GM12875 (cell line): ENCODE measurements at regions not wholly inside any gene's neighbourhood (a gene's known extent, or its start where the extent isn't known, plus 50 kb on each side); places are given as distances from the start of the nearest gene placed in this dataset.

ENCODE experiments used
- H3K4me3 ChIP-seq: one replicate; pipeline ENCODE4 v1.5.1; 2011; ENCODE audit warnings: low read depth, low read length, control low read depth
- CTCF ChIP-seq: IDR thresholded peaks from 2 replicates; pipeline ENCODE4 v1.5.1; 2011; ENCODE audit warnings: low read depth, mild to moderate bottlenecking, control low read depth, inconsistent platforms, low read length, moderate library complexity, borderline replicate concordance; ENCODE audit not compliant: insufficient read depth

- H3K4me3 ChIP-seq = no peak overlapping the region
- no peak for TF ChIP-seq CTCF
Observed at GRCh38 chr20:24718277-24718676, 230.8 kb upstream of the CST7 start.

GRCh38 chr20:24718696-24719095 is 230.4 kb upstream of the CST7 start:
- no peak overlapping the region for H3K4me3 ChIP-seq
- no peak for TF ChIP-seq CTCF

DNA sequence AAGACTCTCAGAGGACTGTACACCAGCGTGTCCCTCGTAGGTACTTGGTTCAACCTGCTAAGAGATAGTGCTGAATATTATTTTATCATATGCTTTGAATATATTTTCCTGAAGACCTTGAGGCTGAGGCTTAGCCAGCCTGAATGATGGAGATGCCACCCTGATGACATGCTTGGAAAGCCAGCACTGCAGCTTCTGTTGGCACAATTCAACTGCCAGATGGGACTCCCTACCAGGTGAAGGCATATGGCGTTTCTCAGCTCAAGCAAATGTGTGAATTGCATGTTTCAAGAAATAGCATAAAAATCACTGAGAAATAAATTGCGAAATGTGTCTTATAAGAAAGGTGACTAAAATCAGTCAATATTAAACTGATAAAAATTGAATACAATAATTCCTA is 228.1 kb upstream of the CST7 start:
- no peak for TF ChIP-seq CTCF
- no peak overlapping the region for H3K4me3 ChIP-seq

GRCh38 chr20:24721891-24722568 is 227.0 kb upstream of the CST7 start:
- TF ChIP-seq CTCF = no peak
- H3K4me3 ChIP-seq = no peak overlapping the region

DNA sequence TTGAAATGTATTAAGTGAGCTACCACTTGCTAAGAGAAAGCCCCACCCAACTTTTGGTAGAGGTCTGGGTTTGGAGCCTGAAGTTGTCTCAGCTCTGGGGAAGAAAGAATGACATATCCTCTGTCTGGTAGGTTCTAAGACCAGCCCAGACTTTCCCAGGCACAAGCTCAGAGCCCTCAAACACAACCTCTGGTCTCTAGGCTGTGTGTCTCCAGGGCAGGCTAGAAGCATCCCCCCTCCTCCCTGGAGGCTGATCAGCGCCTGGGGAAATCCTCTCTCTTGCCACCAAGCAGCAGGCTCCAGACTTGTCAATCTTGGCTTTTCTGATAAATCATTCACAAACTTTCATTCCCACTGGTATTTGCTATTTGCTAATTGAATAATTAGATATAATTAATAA is 226.5 kb upstream of the CST7 start:
- no peak for TF ChIP-seq CTCF

DNA sequence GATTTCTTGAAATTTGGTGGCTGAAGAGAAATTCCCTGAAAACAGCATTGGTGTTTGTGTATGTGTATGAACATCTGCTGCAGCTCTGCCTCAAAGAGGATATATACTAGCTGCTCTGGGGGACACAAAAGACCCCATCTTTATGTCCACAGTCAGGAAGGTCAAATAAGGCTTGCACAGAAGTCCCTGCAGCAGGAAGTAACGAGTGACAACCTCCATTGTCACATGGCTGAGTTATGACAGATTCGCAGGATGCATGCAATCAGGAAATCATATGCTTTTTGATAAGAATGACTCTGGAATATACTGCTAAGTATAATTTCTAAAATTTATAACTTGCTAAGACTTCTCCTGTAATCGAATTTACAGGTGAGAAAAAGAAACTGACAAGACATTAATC is 225.9 kb upstream of the CST7 start:
- no peak overlapping the region for H3K4me3 ChIP-seq
- no peak for TF ChIP-seq CTCF

More for the DNA sequence above, 226.5 kb upstream of the CST7 start:
- H3K4me3 ChIP-seq = no peak overlapping the region

DNA sequence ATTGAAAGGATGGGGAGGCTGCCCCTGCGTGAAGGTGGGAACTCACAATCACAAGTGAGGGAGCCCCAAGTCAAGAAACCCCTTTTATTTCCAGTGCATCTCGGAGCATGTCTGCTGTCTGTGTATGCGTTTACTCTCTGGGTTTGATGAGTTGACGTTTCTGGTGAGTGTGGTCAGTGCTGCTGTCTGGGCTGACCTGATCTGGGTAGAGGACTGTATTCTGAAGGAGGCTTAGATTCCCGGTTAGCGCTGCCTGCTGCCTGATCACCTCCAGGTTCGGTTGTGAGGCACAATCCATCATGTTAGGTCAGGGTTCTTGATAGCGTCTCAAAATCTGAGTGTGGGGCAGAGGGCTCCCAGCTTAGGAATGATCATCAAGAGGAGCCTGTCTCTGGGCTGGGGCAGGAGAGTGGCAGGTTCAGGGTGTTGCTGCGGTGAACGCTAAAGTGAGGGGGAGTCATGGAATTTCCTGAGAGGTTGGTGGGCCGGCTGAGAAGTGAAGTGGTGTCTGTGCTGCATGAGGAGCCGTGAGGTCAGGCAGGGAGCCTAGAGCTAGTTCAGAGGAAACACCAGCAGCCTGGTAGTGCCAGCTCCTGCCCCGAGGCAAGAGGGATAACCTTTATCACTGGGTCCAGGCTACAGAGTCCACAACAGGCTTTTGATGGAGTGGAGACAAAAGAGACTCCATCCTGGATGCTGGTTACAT is 225.3 kb upstream of the CST7 start:
- TF ChIP-seq CTCF = no peak
- no peak overlapping the region for H3K4me3 ChIP-seq
